ENCODE measurements at regions not wholly inside any gene's neighbourhood (a gene's known extent, or its start where the extent isn't known, plus 50 kb on each side); places are given as distances from the start of the nearest gene placed in this dataset.

DNA sequence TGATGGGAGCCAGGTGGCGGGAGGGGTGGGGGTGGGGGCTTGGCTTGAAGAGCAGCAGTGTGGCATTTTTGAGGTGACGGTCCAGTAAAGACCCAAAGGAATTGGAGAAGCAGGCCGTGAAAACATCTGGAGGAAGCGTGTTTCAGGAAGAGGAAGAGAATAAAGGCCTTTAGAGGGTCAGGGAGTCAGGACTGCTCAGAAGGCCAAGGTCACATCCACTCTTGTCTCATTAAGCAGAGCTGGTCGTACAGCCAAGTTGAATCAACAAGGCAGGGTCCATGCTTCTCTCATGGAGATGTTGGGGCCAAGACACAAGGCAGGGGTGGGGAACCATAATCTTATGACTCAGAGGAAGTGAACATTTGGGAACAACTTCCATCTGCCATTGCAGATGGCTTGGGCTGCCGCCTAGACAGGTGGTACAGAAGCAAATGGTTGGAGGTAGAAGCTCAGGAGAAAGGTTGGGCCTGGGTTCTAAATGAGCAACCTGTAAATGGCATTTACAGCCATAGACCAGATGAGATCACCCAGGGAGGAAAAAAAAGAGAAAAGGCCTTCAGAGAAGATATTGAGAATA is 179.6 kb downstream of the TTLL2 start:
- H3K9me3 ChIP-seq: no peaks in the 10 kb centered on the region
- H3K36me3 ChIP-seq (ENCODE audit: low read depth, missing control alignments): no peaks in the 10 kb centered on the region
- H3K4me3 ChIP-seq: no peak overlapping the region
- no peak overlapping the region for H3K27ac ChIP-seq
- 62 to 73% methylated on average over 6 of the region's 6 CpGs for WGBS, 2 donors
- peak; percentile 44 for DNase-seq
- TF ChIP-seq POLR2A (IDR thresholded peaks at IDR 0.05) (no peak), CTCF (IDR thresholded peaks at IDR 0.05) (no peak)
- H3K27me3 ChIP-seq: no peaks in the 10 kb centered on the region
- H3K4me1 ChIP-seq: no peaks in the 10 kb centered on the region
- intact Hi-C loops (cut with DNase I; ENCODE audit: low total_unique reads): no loop called here

DNA sequence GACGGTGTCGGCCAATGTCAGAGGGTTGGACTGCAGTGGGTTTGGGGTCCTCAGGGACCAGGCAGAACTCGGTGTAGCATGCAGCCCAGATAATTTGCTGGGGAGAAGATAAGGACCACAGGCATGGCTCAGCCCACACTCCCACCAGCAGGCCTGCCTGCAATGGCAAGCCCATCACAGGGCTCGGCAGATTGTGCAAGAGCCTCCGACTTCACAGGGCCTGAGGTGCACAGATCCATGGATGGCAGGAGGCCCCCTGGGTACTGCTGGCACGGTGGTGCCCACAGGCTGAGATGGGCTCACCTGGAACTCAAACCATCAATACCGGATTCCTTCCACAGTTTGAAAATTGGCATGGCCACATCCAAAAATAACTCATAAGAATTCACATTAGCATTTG is 180.3 kb downstream of the TTLL2 start:
- DNase-seq: no peak
- Histone ChIP-seq H3K36me3 (ENCODE audit: low read depth, missing control alignments) (no peaks in the 10 kb centered on the region), H3K9me3 (no peaks in the 10 kb centered on the region), H3K27me3 (no peaks in the 10 kb centered on the region), H3K27ac (no peak overlapping the region), H3K4me3 (no peak overlapping the region), H3K4me1 (no peaks in the 10 kb centered on the region)
- no peak for TF ChIP-seq POLR2A (IDR thresholded peaks at IDR 0.05)
- no peak for TF ChIP-seq CTCF (IDR thresholded peaks at IDR 0.05)
- intact Hi-C loops (cut with DNase I; ENCODE audit: low total_unique reads): no loop called here
- WGBS, 2 donors: 60 to 73% methylated on average over 7 of the region's 7 CpGs

DNA sequence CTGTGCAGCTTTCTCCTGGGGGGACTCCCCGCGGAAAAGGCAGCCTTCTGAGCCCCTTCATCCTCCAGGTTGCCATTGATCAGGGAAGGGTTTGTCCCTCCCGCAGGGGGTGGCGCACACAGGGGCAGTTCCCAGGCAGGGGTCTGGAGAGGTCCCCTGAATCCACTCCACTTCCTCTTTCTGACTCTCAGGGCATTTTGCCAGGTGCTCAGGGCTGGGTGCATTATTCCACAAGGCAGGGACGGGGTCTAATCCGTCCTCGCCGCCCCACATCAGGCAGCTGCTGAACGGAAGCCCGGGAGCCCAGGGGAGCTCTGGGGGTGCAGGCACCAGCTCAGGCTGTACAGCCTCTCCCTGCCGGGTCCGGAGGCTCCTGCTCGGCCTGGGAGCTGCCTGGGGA is 180.9 kb downstream of the TTLL2 start:
- intact Hi-C loops (cut with DNase I; ENCODE audit: low total_unique reads): no loop called here
- no peaks in the 10 kb centered on the region for H3K4me1 ChIP-seq
- 63 to 80% methylated on average over 2 to 13 of the region's 13 CpGs for WGBS, 2 donors

DNA sequence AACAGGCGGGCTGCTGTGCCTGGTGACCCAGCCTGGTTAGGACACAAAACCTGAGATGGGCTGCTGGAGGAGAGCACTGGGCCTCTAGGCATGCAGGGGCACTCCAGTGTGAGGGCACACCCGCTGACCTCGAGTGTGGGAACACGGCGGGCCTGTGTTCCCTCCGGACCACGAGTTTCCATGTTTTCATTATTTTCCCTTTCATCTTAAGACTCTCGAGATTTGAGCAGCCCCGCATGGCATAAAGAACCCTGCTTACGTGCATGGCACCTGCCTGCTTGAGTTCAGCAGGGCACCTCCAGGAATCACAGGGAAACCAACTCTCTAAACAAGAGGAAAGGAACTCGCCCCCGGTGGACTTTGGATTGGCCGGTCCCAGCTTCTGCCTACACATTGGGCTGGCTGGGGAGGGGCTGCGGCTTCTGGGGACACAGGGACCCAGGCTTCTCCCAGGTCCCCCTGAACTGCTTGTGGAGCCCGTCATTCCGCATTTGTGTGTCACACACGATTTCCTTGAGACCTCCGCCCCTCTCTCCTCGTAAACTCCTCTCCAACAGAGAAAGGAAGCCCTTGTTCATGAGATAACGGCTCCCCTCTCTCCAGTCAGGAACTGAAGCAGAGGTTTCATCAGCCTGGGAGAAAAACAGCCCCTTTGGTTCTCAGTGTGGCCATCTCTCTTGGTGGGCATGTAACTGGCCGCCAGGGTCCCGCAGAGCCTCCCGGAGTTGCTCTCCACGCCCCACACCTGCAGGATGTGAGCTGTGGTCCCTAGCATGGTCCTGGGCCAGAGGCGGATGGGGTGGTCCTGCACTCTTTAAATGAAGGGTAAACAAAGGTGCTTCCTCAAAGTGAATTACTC is 181.8 kb downstream of the TTLL2 start:
- no peaks in the 10 kb centered on the region for H3K36me3 ChIP-seq (ENCODE audit: low read depth, missing control alignments)
- no peaks in the 10 kb centered on the region for H3K4me1 ChIP-seq
- H3K9me3 ChIP-seq: no peaks in the 10 kb centered on the region
- no peak overlapping the region for H3K27ac ChIP-seq
- no peak overlapping the region for H3K4me3 ChIP-seq
- TF ChIP-seq POLR2A (IDR thresholded peaks at IDR 0.05): no peak
- no peak for TF ChIP-seq CTCF (IDR thresholded peaks at IDR 0.05)
- intact Hi-C loops (cut with DNase I; ENCODE audit: low total_unique reads): no loop called here
- no peak for DNase-seq
- 90 to 93% methylated on average over 23 to 25 of the region's 25 CpGs for WGBS, 2 donors
- no peaks in the 10 kb centered on the region for H3K27me3 ChIP-seq

More for the DNA sequence above, 180.9 kb downstream of the TTLL2 start:
- no peaks in the 10 kb centered on the region for H3K36me3 ChIP-seq (ENCODE audit: low read depth, missing control alignments)
- no peaks in the 10 kb centered on the region for H3K27me3 ChIP-seq
- TF ChIP-seq POLR2A (IDR thresholded peaks at IDR 0.05) (no peak), CTCF (IDR thresholded peaks at IDR 0.05) (no peak)
- no peak overlapping the region for H3K27ac ChIP-seq
- no peak overlapping the region for H3K4me3 ChIP-seq
- H3K9me3 ChIP-seq: no peaks in the 10 kb centered on the region
- no peak for DNase-seq
